ENCODE measurements at regions not wholly inside any gene's neighbourhood (a gene's known extent, or its start where the extent isn't known, plus 50 kb on each side); places are given as distances from the start of the nearest gene placed in this dataset.

- intact Hi-C loops (cut with micrococcal nuclease; ENCODE audit: unreplicated experiment): no loop called here
- H3K4me1 ChIP-seq (ENCODE audit: insufficient read depth, low read length, poor library complexity, severe bottlenecking): no peaks in the 10 kb centered on the region
- POLR2A ChIA-PET: interaction anchor here (1.0 kb wide), 1 partner anchor 26 kb away, joined by 3 read pairs; no protein-coding TSS in a partner anchor
- H3K9me3 ChIP-seq (ENCODE audit: low read length): no peaks in the 10 kb centered on the region
- no peak overlapping the region for H2AFZ ChIP-seq (ENCODE audit: low read length)
- no peaks in the 10 kb centered on the region for H3K9me2 ChIP-seq (ENCODE audit: insufficient read depth, low read length)
- no peak overlapping the region for H3K4me3 ChIP-seq (ENCODE audit: low read depth, low read length, poor library complexity, severe bottlenecking)
- no TSS peak for BruUV-seq (replicated peaks)
- DNase-seq (ENCODE audit: low spot score): no peak
- no peaks in the 10 kb centered on the region for H4K20me1 ChIP-seq (ENCODE audit: insufficient read depth, low read length)
- no peak overlapping the region for H3K27ac ChIP-seq (ENCODE audit: low read depth, low read length, poor library complexity, severe bottlenecking)
- no peak overlapping the region for H3K4me2 ChIP-seq (ENCODE audit: low read length)
- CTCF ChIA-PET (ENCODE audit: unreplicated experiment): no interaction called here
- H3K36me3 ChIP-seq (ENCODE audit: insufficient read depth, low read length): no peaks in the 10 kb centered on the region
- no peak for TF ChIP-seq CTCF (conservative IDR thresholded peaks at IDR 0.05; ENCODE audit: low read length)
- TF ChIP-seq EZH2phosphoT487 (IDR thresholded peaks at IDR 0.05; ENCODE audit: borderline replicate concordance, low read depth, low read length): no peak
- no peaks in the 10 kb centered on the region for H3K79me2 ChIP-seq (ENCODE audit: insufficient read depth, low read depth, low read length)
Observed at GRCh38 chr1:242736611-242737010, 212.1 kb upstream of the PLD5 start.

GRCh38 chr1:242735323-242735722 lies 210.8 kb upstream of the PLD5 start:
- Histone ChIP-seq H3K27ac (ENCODE audit: low read depth, low read length, poor library complexity, severe bottlenecking) (no peak overlapping the region), H4K20me1 (ENCODE audit: insufficient read depth, low read length) (no peaks in the 10 kb centered on the region), H3K4me1 (ENCODE audit: insufficient read depth, low read length, poor library complexity, severe bottlenecking) (no peaks in the 10 kb centered on the region), H3K79me2 (ENCODE audit: insufficient read depth, low read depth, low read length) (no peaks in the 10 kb centered on the region), H3K9me2 (ENCODE audit: insufficient read depth, low read length) (no peaks in the 10 kb centered on the region), H3K9me3 (ENCODE audit: low read length) (no peaks in the 10 kb centered on the region), H3K4me2 (ENCODE audit: low read length) (no peak overlapping the region), H3K36me3 (ENCODE audit: insufficient read depth, low read length) (no peaks in the 10 kb centered on the region), H3K4me3 (ENCODE audit: low read depth, low read length, poor library complexity, severe bottlenecking) (no peak overlapping the region), H2AFZ (ENCODE audit: low read length) (no peak overlapping the region)
- DNase-seq (ENCODE audit: low spot score): no peak
- intact Hi-C loops (cut with micrococcal nuclease; ENCODE audit: unreplicated experiment): no loop called here
- ChIA-PET CTCF (ENCODE audit: unreplicated experiment) (no interaction called here), POLR2A (no interaction called here)
- BruUV-seq (replicated peaks): no TSS peak
- TF ChIP-seq EZH2phosphoT487 (IDR thresholded peaks at IDR 0.05; ENCODE audit: borderline replicate concordance, low read depth, low read length) (no peak), CTCF (conservative IDR thresholded peaks at IDR 0.05; ENCODE audit: low read length) (no peak)

DNA sequence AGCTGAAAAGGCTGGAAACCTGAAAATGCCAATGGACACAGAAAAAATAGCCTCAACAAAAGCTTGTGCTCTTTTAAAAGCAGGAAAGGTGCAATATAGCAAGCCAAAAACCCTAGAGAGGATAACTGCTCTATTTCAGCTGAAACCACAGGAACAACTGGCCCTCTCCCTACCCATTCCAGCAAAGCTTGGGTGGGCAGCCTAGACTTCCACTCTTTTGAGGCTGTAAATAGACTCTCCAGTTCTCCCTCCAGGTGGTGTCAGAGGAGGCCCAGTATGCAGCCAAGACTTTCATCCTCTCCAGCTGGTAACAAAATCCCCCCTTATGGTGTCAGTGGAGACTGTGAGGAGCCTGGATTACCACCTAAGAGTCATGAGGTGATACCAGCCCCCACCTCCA lies 206.9 kb upstream of the PLD5 start:
- no peak for DNase-seq (ENCODE audit: low spot score)
- intact Hi-C loops (cut with micrococcal nuclease; ENCODE audit: unreplicated experiment): no loop called here
- POLR2A ChIA-PET: interaction anchor here (0.6 to 1.0 kb wide), 2 partner anchors 61 to 1870 kb away, joined by 3 read pairs; no protein-coding TSS in a partner anchor
- Histone ChIP-seq H3K36me3 (ENCODE audit: insufficient read depth, low read length) (no peaks in the 10 kb centered on the region), H3K79me2 (ENCODE audit: insufficient read depth, low read depth, low read length) (no peaks in the 10 kb centered on the region), H4K20me1 (ENCODE audit: insufficient read depth, low read length) (no peaks in the 10 kb centered on the region), H2AFZ (ENCODE audit: low read length) (no peak overlapping the region), H3K9me3 (ENCODE audit: low read length) (no peaks in the 10 kb centered on the region), H3K27ac (ENCODE audit: low read depth, low read length, poor library complexity, severe bottlenecking) (no peak overlapping the region), H3K4me2 (ENCODE audit: low read length) (no peak overlapping the region), H3K4me3 (ENCODE audit: low read depth, low read length, poor library complexity, severe bottlenecking) (no peak overlapping the region), H3K4me1 (ENCODE audit: insufficient read depth, low read length, poor library complexity, severe bottlenecking) (no peaks in the 10 kb centered on the region), H3K9me2 (ENCODE audit: insufficient read depth, low read length) (no peaks in the 10 kb centered on the region)
- CTCF ChIA-PET (ENCODE audit: unreplicated experiment): no interaction called here
- no TSS peak for BruUV-seq (replicated peaks)
- TF ChIP-seq EZH2phosphoT487 (IDR thresholded peaks at IDR 0.05; ENCODE audit: borderline replicate concordance, low read depth, low read length) (no peak), CTCF (conservative IDR thresholded peaks at IDR 0.05; ENCODE audit: low read length) (no peak)

Measured in OCI-LY7 (cell line).